ENCODE measurements at regions not wholly inside any gene's neighbourhood (a gene's known extent, or its start where the extent isn't known, plus 50 kb on each side); places are given as distances from the start of the nearest gene placed in this dataset.

DNA sequence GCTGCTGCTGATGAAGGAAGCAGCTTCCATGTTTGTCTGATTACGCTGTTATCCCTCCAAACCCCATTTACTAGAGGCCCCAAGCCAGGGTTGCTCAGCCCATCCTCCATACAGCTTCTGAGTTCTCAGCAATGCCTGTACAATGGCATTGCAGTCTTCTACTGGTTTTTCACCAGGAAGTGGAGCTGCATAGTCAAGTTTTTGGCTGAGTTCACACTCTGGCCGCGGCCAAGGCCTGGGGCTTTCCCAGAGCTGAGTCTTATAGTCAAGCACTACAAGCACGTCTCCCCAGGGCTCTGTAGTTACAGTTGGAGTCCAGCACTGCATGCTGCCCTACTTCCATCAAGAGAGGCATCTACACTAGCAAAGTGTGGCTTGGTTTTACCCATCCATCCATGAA is 182.5 kb downstream of the POU4F1 start:
- no peak overlapping the region for H3K27ac ChIP-seq (ENCODE audit: low read length)
- no peaks in the 10 kb centered on the region for H3K9me3 ChIP-seq (ENCODE audit: low read length)
- no peak overlapping the region for H3K4me3 ChIP-seq (ENCODE audit: low read length)
- no peak overlapping the region for H2AFZ ChIP-seq (ENCODE audit: low read depth, low read length)
- H3K9me2 ChIP-seq (ENCODE audit: insufficient read depth, low read length) = no peaks in the 10 kb centered on the region
- no peaks in the 10 kb centered on the region for H3K27me3 ChIP-seq (ENCODE audit: insufficient read depth, low read depth, low read length)
- no peak overlapping the region for H3K9ac ChIP-seq (ENCODE audit: low read length)
- TF ChIP-seq CTCF (IDR thresholded peaks at IDR 0.05; ENCODE audit: poor library complexity, severe bottlenecking) = no peak
- no peak for TF ChIP-seq SMC3 (conservative IDR thresholded peaks at IDR 0.05; ENCODE audit: poor library complexity)
- no peak for TF ChIP-seq RAD21 (conservative IDR thresholded peaks at IDR 0.05)
- TF ChIP-seq EZH2 (IDR thresholded peaks at IDR 0.05; ENCODE audit: borderline replicate concordance, insufficient read depth, low read length, poor library complexity, severe bottlenecking) = no peak
- no peak for TF ChIP-seq POLR2AphosphoS5 (IDR thresholded peaks at IDR 0.05)
- TF ChIP-seq TAF1 (IDR thresholded peaks at IDR 0.05; ENCODE audit: low read depth) = no peak
- no peak for TF ChIP-seq REST (IDR thresholded peaks at IDR 0.05; ENCODE audit: borderline replicate concordance)
- no peak for TF ChIP-seq MXI1 (conservative IDR thresholded peaks at IDR 0.05; ENCODE audit: poor library complexity, severe bottlenecking)
- no peaks in the 10 kb centered on the region for H4K20me1 ChIP-seq (ENCODE audit: insufficient read depth)
- H3K4me2 ChIP-seq (ENCODE audit: low read length) = no peak overlapping the region
- H3F3A ChIP-seq (ENCODE audit: insufficient read depth, low read length, poor library complexity, severe bottlenecking) = no peaks in the 10 kb centered on the region
- H3K79me2 ChIP-seq (replicated peaks; ENCODE audit: insufficient read depth, low read length) = no peaks in the 10 kb centered on the region
- H3K36me3 ChIP-seq (ENCODE audit: insufficient read depth, low read length) = no peaks in the 10 kb centered on the region

GRCh38 chr13:78413887-78414553 is 189.3 kb downstream of the POU4F1 start:
- H3K79me2 ChIP-seq (replicated peaks; ENCODE audit: insufficient read depth, low read length) = no peaks in the 10 kb centered on the region
- no peak overlapping the region for H3K27ac ChIP-seq (ENCODE audit: low read length)
- H3K4me3 ChIP-seq (ENCODE audit: low read length) = no peak overlapping the region
- H3K27me3 ChIP-seq (ENCODE audit: insufficient read depth, low read depth, low read length) = no peaks in the 10 kb centered on the region
- H3K9me2 ChIP-seq (ENCODE audit: insufficient read depth, low read length) = no peaks in the 10 kb centered on the region
- H3K9me3 ChIP-seq (ENCODE audit: low read length) = no peaks in the 10 kb centered on the region
- no peak overlapping the region for H3K9ac ChIP-seq (ENCODE audit: low read length)
- H3K36me3 ChIP-seq (ENCODE audit: insufficient read depth, low read length) = no peaks in the 10 kb centered on the region
- no peaks in the 10 kb centered on the region for H4K20me1 ChIP-seq (ENCODE audit: insufficient read depth)
- no peak for TF ChIP-seq CTCF (IDR thresholded peaks at IDR 0.05; ENCODE audit: poor library complexity, severe bottlenecking)
- TF ChIP-seq EZH2 (IDR thresholded peaks at IDR 0.05; ENCODE audit: borderline replicate concordance, insufficient read depth, low read length, poor library complexity, severe bottlenecking) = no peak
- TF ChIP-seq REST (IDR thresholded peaks at IDR 0.05; ENCODE audit: borderline replicate concordance) = no peak
- no peak for TF ChIP-seq EP300 (conservative IDR thresholded peaks at IDR 0.05; ENCODE audit: poor library complexity, severe bottlenecking)
- TF ChIP-seq MXI1 (conservative IDR thresholded peaks at IDR 0.05; ENCODE audit: poor library complexity, severe bottlenecking) = no peak
- TF ChIP-seq SMC3 (conservative IDR thresholded peaks at IDR 0.05; ENCODE audit: poor library complexity) = no peak
- no peak for TF ChIP-seq POLR2AphosphoS5 (IDR thresholded peaks at IDR 0.05)
- no peak for TF ChIP-seq TAF1 (IDR thresholded peaks at IDR 0.05; ENCODE audit: low read depth)
- no peak for TF ChIP-seq RAD21 (conservative IDR thresholded peaks at IDR 0.05)
- H3F3A ChIP-seq (ENCODE audit: insufficient read depth, low read length, poor library complexity, severe bottlenecking) = no peaks in the 10 kb centered on the region
- H3K4me2 ChIP-seq (ENCODE audit: low read length) = no peak overlapping the region
- H2AFZ ChIP-seq (ENCODE audit: low read depth, low read length) = no peak overlapping the region

Measured in neural cell (in vitro differentiated cells).